Fibroblast of lung (primary cell): ENCODE measurements at regions not wholly inside any gene's neighbourhood (a gene's known extent, or its start where the extent isn't known, plus 50 kb on each side); places are given as distances from the start of the nearest gene placed in this dataset.

Experiments
- DNase-seq, 2 donors: peaks; one replicate each; pipeline versions ENCODE4 v3.0.0 to v3.0.0-alpha.2; 2010; ENCODE audit warnings: low read depth in 2 of 2
- H2AFZ ChIP-seq: 2 replicates; pipeline ENCODE4 v1.5.1; 2012; ENCODE audit warnings: low read length, control low read depth, inconsistent platforms
- H3K27ac ChIP-seq: 2 replicates; pipeline ENCODE4 v1.5.1; 2011; ENCODE audit warnings: low read length, control low read depth; ENCODE audit not compliant: insufficient read depth
- H3K27me3 ChIP-seq: 2 replicates; pipeline ENCODE4 v1.5.1; 2011; ENCODE audit warnings: mild to moderate bottlenecking, low read length; ENCODE audit not compliant: control insufficient read depth, insufficient read depth
- H3K36me3 ChIP-seq: 2 replicates; pipeline ENCODE4 v1.5.1; 2011; ENCODE audit warnings: low read length; ENCODE audit not compliant: control insufficient read depth, insufficient read depth
- H3K4me1 ChIP-seq: 2 replicates; pipeline ENCODE4 v1.5.1; 2011; ENCODE audit warnings: low read length; ENCODE audit not compliant: control insufficient read depth, insufficient read depth; ENCODE audit errors: extremely low read depth
- H3K4me2 ChIP-seq: 2 replicates; pipeline ENCODE4 v1.5.1; 2011; ENCODE audit warnings: low read length, control low read depth; ENCODE audit not compliant: insufficient read depth; ENCODE audit errors: extremely low read depth
- H3K4me3 ChIP-seq, 4 experiments: fragments of 200-600 bp in 1 of 4; sonication (generic) in 1 of 4; replicated peaks in 1 of 4; 2 replicates each; pipeline ENCODE4 v1.5.1; 2011 to 2016; ENCODE audit warnings: low read length in 4 of 4, low read depth in 3 of 4, mild to moderate bottlenecking in 3 of 4, control low read depth in 2 of 4, inconsistent platforms in 1 of 4, mixed read lengths in 1 of 4; ENCODE audit not compliant: insufficient read depth in 1 of 4; ENCODE audit errors: control extremely low read depth in 1 of 4
- H3K79me2 ChIP-seq: 2 replicates; pipeline ENCODE4 v1.5.1; 2012; ENCODE audit warnings: mild to moderate bottlenecking, low read length, inconsistent platforms; ENCODE audit not compliant: control insufficient read depth, insufficient read depth
- H3K9ac ChIP-seq: 2 replicates; pipeline ENCODE4 v1.5.1; 2011; ENCODE audit warnings: mild to moderate bottlenecking, low read length, control low read depth; ENCODE audit not compliant: insufficient read depth
- H3K9me3 ChIP-seq: 2 replicates; pipeline ENCODE4 v1.5.1; 2012; ENCODE audit warnings: low read depth, low read length; ENCODE audit not compliant: control insufficient read depth, insufficient read depth
- H4K20me1 ChIP-seq: 2 replicates; pipeline ENCODE4 v1.5.1; 2011; ENCODE audit warnings: low read length; ENCODE audit not compliant: control insufficient read depth, insufficient read depth; ENCODE audit errors: extremely low read depth
- CTCF ChIP-seq, 2 donors: IDR thresholded peaks in 1 of 2; conservative IDR thresholded peaks in 1 of 2; 1 replicate in 1 of 2; 2 replicates in 1 of 2; pipeline ENCODE4 v1.5.1; 2011 to 2012; ENCODE audit warnings: low read length in 2 of 2, control low read depth in 1 of 2, inconsistent platforms in 1 of 2, low read depth in 1 of 2, mild to moderate bottlenecking in 1 of 2
- EZH2 ChIP-seq: IDR thresholded peaks from 2 replicates; pipeline ENCODE4 v1.5.1; 2012; ENCODE audit warnings: low read length, control low read depth, mild to moderate bottlenecking; ENCODE audit errors: missing control alignments

DNA sequence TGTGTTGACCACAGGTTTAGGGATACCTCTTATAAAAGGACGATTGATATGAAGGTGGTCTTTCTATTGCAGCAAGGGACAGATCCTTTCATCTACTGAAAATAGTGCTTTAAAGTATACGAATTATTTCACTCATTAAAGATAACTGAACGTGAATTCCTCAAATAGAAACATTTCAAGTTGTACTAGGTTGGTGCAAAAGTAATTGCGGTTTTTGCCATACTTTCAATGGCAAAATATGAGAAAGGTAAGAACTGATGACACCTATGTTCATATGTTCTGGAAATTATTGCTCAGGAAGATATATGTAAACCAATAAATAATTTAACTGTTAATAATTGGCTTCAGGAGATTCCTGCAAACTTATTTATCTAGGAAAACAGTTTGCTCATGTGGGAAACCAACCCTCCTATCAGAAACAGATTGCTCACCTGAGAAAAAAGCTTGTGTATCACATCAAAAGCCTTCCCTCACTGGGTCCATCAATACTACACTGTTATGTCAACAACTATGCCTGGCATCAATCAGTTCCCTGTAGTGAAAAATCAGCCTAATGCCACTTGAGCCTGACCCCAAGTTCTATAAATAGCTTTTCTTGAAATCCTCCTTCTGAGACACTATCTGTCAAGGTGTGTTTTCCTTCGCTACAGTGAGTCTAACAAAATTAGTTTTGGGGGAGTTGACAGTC, 81.5 kb upstream of the ACSL3 start:
- Histone ChIP-seq H3K4me3 (no peak overlapping the region), H3K79me2 (no peaks in the 10 kb centered on the region), H3K9me3 (no peaks in the 10 kb centered on the region), H3K4me2 (no peak overlapping the region), H3K9ac (no peak overlapping the region), H3K27ac (no peak overlapping the region), H3K36me3 (no peaks in the 10 kb centered on the region), H2AFZ (no peak overlapping the region), H3K27me3 (no peaks in the 10 kb centered on the region), H3K4me1 (no peaks in the 10 kb centered on the region), H4K20me1 (no peaks in the 10 kb centered on the region)
- TF ChIP-seq CTCF (conservative IDR thresholded peaks at IDR 0.05 in 1 of 2, IDR thresholded peaks at IDR 0.05 in 1 of 2; ENCODE audit: low read depth in 1 of 2, low read length in 2 of 2) (no peak), EZH2 (no peak)
- no peak for DNase-seq

- H3K27ac ChIP-seq, result no peak overlapping the region
- H3K9me3 ChIP-seq, result no peaks in the 10 kb centered on the region
- H3K36me3 ChIP-seq, result no peaks in the 10 kb centered on the region
- no peak overlapping the region for H3K4me3 ChIP-seq
- no peaks in the 10 kb centered on the region for H3K27me3 ChIP-seq
- H3K79me2 ChIP-seq, result no peaks in the 10 kb centered on the region
- TF ChIP-seq EZH2 (no peak), CTCF (conservative IDR thresholded peaks at IDR 0.05 in 1 of 2, IDR thresholded peaks at IDR 0.05 in 1 of 2; ENCODE audit: low read depth in 1 of 2, low read length in 2 of 2) (no peak)
- no peak overlapping the region for H3K9ac ChIP-seq
- no peak for DNase-seq
- no peaks in the 10 kb centered on the region for H4K20me1 ChIP-seq
- H3K4me1 ChIP-seq, result no peaks in the 10 kb centered on the region
- H2AFZ ChIP-seq, result no peak overlapping the region
- no peak overlapping the region for H3K4me2 ChIP-seq
These were observed 80.8 kb upstream of the ACSL3 start for GRCh38 chr2:222780051-222780450.

- Histone ChIP-seq H3K27ac (no peak overlapping the region), H3K27me3 (no peaks in the 10 kb centered on the region), H3K4me3 (no peak overlapping the region), H3K9ac (no peak overlapping the region), H3K4me1 (no peaks in the 10 kb centered on the region), H2AFZ (no peak overlapping the region), H3K79me2 (no peaks in the 10 kb centered on the region), H3K36me3 (no peaks in the 10 kb centered on the region), H4K20me1 (no peaks in the 10 kb centered on the region), H3K9me3 (no peaks in the 10 kb centered on the region), H3K4me2 (no peak overlapping the region)
- DNase-seq, result peak in 1 of 2 donors; percentile 26
- TF ChIP-seq EZH2, result no peak
- no peak for TF ChIP-seq CTCF (conservative IDR thresholded peaks at IDR 0.05 in 1 of 2, IDR thresholded peaks at IDR 0.05 in 1 of 2; ENCODE audit: low read depth in 1 of 2, low read length in 2 of 2)
These were observed 78.6 kb upstream of the ACSL3 start for GRCh38 chr2:222782201-222782730.
